HCT116 (cell line): ENCODE measurements at regions not wholly inside any gene's neighbourhood (a gene's known extent, or its start where the extent isn't known, plus 50 kb on each side); places are given as distances from the start of the nearest gene placed in this dataset.

Source experiments
- ATAC-seq: fragments of 200-7000 bp; cut with Tn5 transposase; 2 replicates; pipeline ENCODE4 v1.9.1; 2020; ENCODE audit warnings: mild to moderate bottlenecking, moderate library complexity
- BruUV-seq: library from RNA; stranded (reverse); fragments of 400-500 nt; replicated peaks from 2 replicates; lab custom pipeline; 2021; lab: Mats Ljungman, UMichigan
- CTCF ChIA-PET: fragments of 300-600 bp; sonication (Branson Sonifier 250); formaldehyde crosslinking; loops from one replicate; lab custom pipeline; 2021; ENCODE audit warnings: antibody characterized with exemption; lab: Charles Lee
- POLR2A ChIA-PET: fragments of 300-600, 350-600 bp; sonication (Branson Sonifier 250); formaldehyde crosslinking; loops from one replicate; lab custom pipeline; 2021; ENCODE audit warnings: antibody characterized with exemption; lab: Charles Lee
- RAD21 ChIA-PET, 2 experiments: fragments of 300-600 bp; sonication (Branson Sonifier 250); formaldehyde crosslinking; loops; one replicate each; lab custom pipeline; 2023; ENCODE audit warnings: low total read pairs in 2 of 2; ENCODE audit not compliant: uncharacterized antibody in 2 of 2, unreplicated experiment in 2 of 2, low non-redundant PET in 1 of 2; lab: Charles Lee
- DNase-seq: peaks from one replicate; pipeline ENCODE4 v3.0.0-alpha.2; 2010; ENCODE audit warnings: low read depth, low spot score
- H2AFZ ChIP-seq: fragments of 200-600 bp; shearing (Covaris generic), sonication (generic); 2 replicates; pipeline ENCODE4 v1.6.1; 2017; ENCODE audit warnings: low read depth, mixed run types, mixed read lengths, antibody characterized with exemption, low read length; ENCODE audit not compliant: poor library complexity, severe bottlenecking
- H3K27ac ChIP-seq: 2 replicates; pipeline ENCODE4 v1.5.1; 2012; ENCODE audit warnings: low read depth, low read length
- H3K27me3 ChIP-seq: fragments of 200-600 bp; sonication (generic); 2 replicates; pipeline ENCODE4 v1.6.1; 2016; ENCODE audit warnings: mixed run types, low read length, mixed read lengths; ENCODE audit not compliant: insufficient read depth
- H3K36me3 ChIP-seq, 2 experiments: fragments of 200-500 bp in 1 of 2; fragments of 200-600 bp in 1 of 2; sonication (Bioruptor generic) in 1 of 2; sonication (generic) in 1 of 2; 2 replicates each; pipeline versions ENCODE4 v1.5.1 to v1.6.1; 2014 to 2016; ENCODE audit warnings: low read length in 2 of 2, inconsistent platforms in 1 of 2, mixed read lengths in 1 of 2, mixed run types in 1 of 2; ENCODE audit not compliant: insufficient read depth in 2 of 2, control insufficient read depth in 1 of 2
- H3K4me1 ChIP-seq, 2 experiments: fragments of 200-600 bp in 1 of 2; sonication (generic) in 1 of 2; 2 replicates each; pipeline versions ENCODE4 v1.5.1 to v1.6.1; 2012 to 2017; ENCODE audit warnings: low read length in 2 of 2, inconsistent platforms in 1 of 2, mild to moderate bottlenecking in 1 of 2, mixed read lengths in 1 of 2, mixed run types in 1 of 2, moderate library complexity in 1 of 2; ENCODE audit not compliant: insufficient read depth in 2 of 2, control insufficient read depth in 1 of 2
- H3K4me2 ChIP-seq: fragments of 200-600 bp; sonication (generic); 2 replicates; pipeline ENCODE4 v1.6.1; 2017; ENCODE audit warnings: mixed run types, low read length, mixed read lengths
- H3K4me3 ChIP-seq, 2 experiments: fragments of 200-600 bp in 1 of 2; sonication (generic) in 1 of 2; replicated peaks in 1 of 2; 2 replicates each; pipeline ENCODE4 v1.5.1; 2011 to 2016; ENCODE audit warnings: low read length in 2 of 2, control low read depth in 1 of 2, low read depth in 1 of 2, mild to moderate bottlenecking in 1 of 2, mixed read lengths in 1 of 2, mixed run types in 1 of 2
- H3K79me2 ChIP-seq: fragments of 200-600 bp; sonication (generic); 2 replicates; pipeline ENCODE4 v1.6.1; 2017; ENCODE audit warnings: mild to moderate bottlenecking, mixed run types, low read length, moderate library complexity, mixed read lengths; ENCODE audit not compliant: insufficient read depth
- H3K9ac ChIP-seq: fragments of 200-600 bp; sonication (generic); 2 replicates; pipeline ENCODE4 v1.6.1; 2016; ENCODE audit warnings: low read length, mixed read lengths
- H3K9me2 ChIP-seq: fragments of 200-600 bp; sonication (generic), shearing (Covaris generic); 2 replicates; pipeline ENCODE4 v1.6.1; 2017; ENCODE audit warnings: mixed run types, mild to moderate bottlenecking, moderate library complexity; ENCODE audit not compliant: insufficient read depth
- H3K9me3 ChIP-seq, 2 experiments: fragments of 200-500 bp in 1 of 2; fragments of 200-600 bp in 1 of 2; sonication (Bioruptor generic) in 1 of 2; sonication (generic) in 1 of 2; 2 replicates each; pipeline ENCODE4 v1.6.1; 2014 to 2017; ENCODE audit warnings: low read length in 2 of 2, mixed read lengths in 2 of 2, inconsistent platforms in 1 of 2, low read depth in 1 of 2, mild to moderate bottlenecking in 1 of 2, mixed run types in 1 of 2, moderate library complexity in 1 of 2; ENCODE audit not compliant: control insufficient read depth in 1 of 2, insufficient read depth in 1 of 2
- H4K20me1 ChIP-seq: fragments of 200-600 bp; sonication (generic), shearing (Covaris generic); 2 replicates; pipeline ENCODE4 v1.6.1; 2017; ENCODE audit warnings: mixed run types, mild to moderate bottlenecking, moderate library complexity; ENCODE audit not compliant: insufficient read depth
- ATF3 ChIP-seq: IDR thresholded peaks from 2 replicates; pipeline ENCODE4 v1.6.1; 2012
- CEBPB ChIP-seq: IDR thresholded peaks from 2 replicates; pipeline ENCODE4 v1.6.1; 2012; ENCODE audit warnings: low read depth
- CTCF ChIP-seq, 3 experiments: fragments of 200-600 bp in 1 of 3; sonication (generic) in 1 of 3; IDR thresholded peaks in 2 of 3; conservative IDR thresholded peaks in 1 of 3; 2 replicates each; pipeline ENCODE4 v1.5.1; 2012 to 2017; ENCODE audit warnings: low read depth in 2 of 3, low read length in 2 of 3, antibody characterized with exemption in 1 of 3, borderline replicate concordance in 1 of 3, control low read depth in 1 of 3, mild to moderate bottlenecking in 1 of 3, mixed read lengths in 1 of 3, mixed run types in 1 of 3, moderate library complexity in 1 of 3; ENCODE audit not compliant: insufficient read depth in 1 of 3
- EGR1 ChIP-seq: IDR thresholded peaks from 2 replicates; pipeline ENCODE4 v1.6.1; 2012; ENCODE audit warnings: low read depth
- ELF1 ChIP-seq: IDR thresholded peaks from 2 replicates; pipeline ENCODE4 v1.6.1; 2012; ENCODE audit warnings: low read depth, borderline replicate concordance
- EZH2 ChIP-seq: fragments of 200-600 bp; sonication (generic); IDR thresholded peaks from 2 replicates; pipeline ENCODE4 v1.6.1; 2017; ENCODE audit warnings: antibody characterized with exemption, mixed run types
- EZH2phosphoT487 ChIP-seq: fragments of 200-600 bp; IDR thresholded peaks from 2 replicates; pipeline ENCODE4 v1.6.1; 2018; ENCODE audit warnings: antibody characterized with exemption, borderline replicate concordance
- FOSL1 ChIP-seq: IDR thresholded peaks from 2 replicates; pipeline ENCODE4 v1.6.1; 2012; ENCODE audit warnings: low read depth
- POLR2A ChIP-seq: IDR thresholded peaks from 2 replicates; pipeline ENCODE4 v1.7.0; 2011; ENCODE audit warnings: borderline replicate concordance; ENCODE audit not compliant: insufficient read depth, insufficient read length; ENCODE audit errors: extremely low read depth
- POLR2AphosphoS5 ChIP-seq: IDR thresholded peaks from 2 replicates; pipeline ENCODE4 v1.6.1; 2011; ENCODE audit warnings: mild to moderate bottlenecking, low read depth, low read length, moderate library complexity
- REST ChIP-seq: IDR thresholded peaks from 2 replicates; pipeline ENCODE4 v1.6.1; 2012; ENCODE audit warnings: low read depth
- SIN3A ChIP-seq: IDR thresholded peaks from 2 replicates; pipeline ENCODE4 v1.6.1; 2012; ENCODE audit warnings: low read depth
- SP1 ChIP-seq: IDR thresholded peaks from 2 replicates; pipeline ENCODE4 v1.6.1; 2012; ENCODE audit warnings: low read depth
- TCF7L2 ChIP-seq: IDR thresholded peaks from 2 replicates; pipeline ENCODE4 v1.7.0; 2011; ENCODE audit warnings: borderline replicate concordance, inconsistent platforms; ENCODE audit not compliant: insufficient read depth, insufficient read length; ENCODE audit errors: extremely low read depth
- YY1 ChIP-seq: IDR thresholded peaks from 2 replicates; pipeline ENCODE4 v1.6.1; 2011; ENCODE audit warnings: low read length, low read depth, moderate library complexity, mild to moderate bottlenecking; ENCODE audit not compliant: insufficient replicate concordance; ENCODE audit errors: extremely low read depth
- ZFX ChIP-seq: fragments of 450-650 bp; IDR thresholded peaks from 2 replicates; pipeline ENCODE4 v1.6.1; 2017
- intact Hi-C: fragments of 100-400 bp; cut with micrococcal nuclease; formaldehyde crosslinking; loops from 2 replicates; pipeline ENCODE4 v1.10.0; 2022

GRCh38 chr18:65103864-65104263 is 646.9 kb upstream of the CDH7 start:
- Histone ChIP-seq H2AFZ (no peak overlapping the region), H3K9ac (no peak overlapping the region), H3K4me1 (no peaks in the 10 kb centered on the region), H4K20me1 (no peaks in the 10 kb centered on the region), H3K27me3 (no peaks in the 10 kb centered on the region), H3K4me3 (no peak overlapping the region), H3K4me2 (no peak overlapping the region), H3K9me3 (peaks cover 16 to 29% of the 10 kb centered on the region in 2 experiments; a peak in 2 of 4 replicates), H3K27ac (no peak overlapping the region), H3K79me2 (no peaks in the 10 kb centered on the region), H3K36me3 (no peaks in the 10 kb centered on the region), H3K9me2 (no peaks in the 10 kb centered on the region)
- ATAC-seq (no peak), DNase-seq (no peak)
- ChIA-PET CTCF (no interaction called here), RAD21 (no interaction called here), POLR2A (no interaction called here)
- intact Hi-C loops = no loop called here
- BruUV-seq = no TSS peak
- TF ChIP-seq SIN3A (no peak), EZH2phosphoT487 (no peak), CTCF (IDR thresholded peaks at IDR 0.05 in 2 of 3, conservative IDR thresholded peaks at IDR 0.05 in 1 of 3; ENCODE audit: borderline replicate concordance in 1 of 3, insufficient read depth in 1 of 3, low read depth in 2 of 3, low read length in 2 of 3) (no peak), SP1 (no peak), CEBPB (no peak), ZFX (no peak), ELF1 (no peak), POLR2AphosphoS5 (no peak), FOSL1 (no peak), EGR1 (no peak), TCF7L2 (no peak), EZH2 (no peak), POLR2A (no peak), REST (no peak), YY1 (no peak), ATF3 (no peak)
